Raji (cell line): ENCODE measurements at regions not wholly inside any gene's neighbourhood (a gene's known extent, or its start where the extent isn't known, plus 50 kb on each side); places are given as distances from the start of the nearest gene placed in this dataset.

Source experiments
- POLR2A ChIP-seq: IDR thresholded peaks from 2 replicates; pipeline ENCODE4 v1.6.1; 2011; ENCODE audit warnings: low read depth, low read length, control low read depth; ENCODE audit not compliant: insufficient read depth

GRCh38 chr22:49602481-49602880 lies 225.2 kb downstream of the BRD1 start:
- no peak for TF ChIP-seq POLR2A

DNA sequence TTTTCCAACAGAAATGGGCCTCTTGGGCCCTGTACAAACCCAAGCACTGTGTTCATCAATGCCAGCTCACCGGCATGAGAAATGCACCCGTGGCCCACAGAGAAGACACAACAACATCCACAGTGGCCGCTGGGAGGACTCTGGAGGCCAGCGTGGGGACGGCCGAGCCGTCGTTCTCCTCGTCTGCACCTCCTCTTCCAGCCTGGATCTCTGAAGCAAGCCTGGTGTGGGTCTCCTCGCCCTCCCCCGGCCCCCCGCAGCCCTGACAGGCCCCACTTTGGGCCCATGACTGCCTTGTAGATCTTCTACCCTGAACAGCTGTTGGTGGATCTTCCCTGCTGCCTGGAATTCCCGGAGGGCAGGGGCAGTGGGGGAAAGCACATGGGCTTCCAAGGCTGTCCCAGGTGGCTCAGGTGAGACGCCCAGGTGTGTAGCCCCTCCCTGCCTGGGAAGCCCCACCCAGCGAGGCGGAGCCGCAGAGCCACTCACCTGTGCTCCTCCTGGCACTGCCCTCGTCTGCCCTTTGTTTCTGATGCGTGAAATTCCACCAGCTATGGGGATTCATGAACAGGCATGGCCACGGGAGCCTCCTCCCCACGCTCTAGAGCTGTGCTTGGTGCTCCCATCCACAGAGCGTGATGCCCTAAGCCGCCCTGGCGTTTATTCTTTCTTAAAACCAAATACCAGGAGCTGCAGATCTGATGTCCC lies 225.9 kb downstream of the BRD1 start:
- TF ChIP-seq POLR2A, result no peak

DNA sequence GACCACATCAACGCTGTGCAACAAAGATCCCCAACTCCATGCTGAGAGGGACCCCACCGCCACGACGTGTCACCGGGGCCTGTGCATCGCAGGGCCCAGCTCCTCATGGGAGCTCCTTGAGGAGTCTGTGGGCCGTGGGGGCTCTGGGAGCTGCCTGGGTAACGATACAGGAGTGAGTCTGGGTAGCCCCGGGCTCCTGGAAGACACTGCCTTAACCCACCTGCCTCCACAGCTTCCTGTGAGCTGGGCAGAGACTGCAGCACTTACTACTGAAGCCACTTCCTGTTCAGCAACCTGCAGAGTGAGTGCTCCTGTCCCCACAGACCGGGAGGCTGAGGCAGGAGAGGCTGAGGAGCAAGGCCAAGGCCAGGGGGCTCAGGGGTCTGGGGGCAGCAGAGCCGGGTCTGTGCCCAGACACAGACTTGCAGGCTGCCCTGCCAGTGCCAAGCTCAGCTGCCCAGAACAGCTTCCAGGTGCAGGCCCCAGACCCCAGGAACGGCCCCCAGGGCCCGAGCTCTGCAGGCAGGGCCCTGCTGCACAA lies 226.7 kb downstream of the BRD1 start:
- TF ChIP-seq POLR2A, result no peak

DNA sequence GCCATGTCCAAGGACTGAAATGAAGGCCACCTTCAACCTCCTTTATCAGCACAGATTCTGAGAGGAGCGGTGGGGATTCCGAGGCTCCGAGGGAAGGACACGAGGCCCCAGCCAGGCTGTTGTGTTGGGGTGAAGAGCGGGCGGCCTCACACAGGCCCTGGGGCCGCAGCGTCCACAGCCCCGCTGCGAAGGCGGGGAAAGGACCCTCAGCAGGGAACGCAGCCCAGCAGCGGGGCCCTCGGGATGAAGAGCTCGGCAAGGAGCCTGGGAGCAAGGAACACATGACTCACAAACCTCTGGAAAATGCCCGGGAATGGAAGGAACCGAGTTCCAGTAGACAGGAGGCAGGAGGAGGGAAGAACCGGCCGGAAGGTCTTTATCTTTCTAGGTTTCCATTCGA lies 227.2 kb downstream of the BRD1 start:
- no peak for TF ChIP-seq POLR2A

DNA sequence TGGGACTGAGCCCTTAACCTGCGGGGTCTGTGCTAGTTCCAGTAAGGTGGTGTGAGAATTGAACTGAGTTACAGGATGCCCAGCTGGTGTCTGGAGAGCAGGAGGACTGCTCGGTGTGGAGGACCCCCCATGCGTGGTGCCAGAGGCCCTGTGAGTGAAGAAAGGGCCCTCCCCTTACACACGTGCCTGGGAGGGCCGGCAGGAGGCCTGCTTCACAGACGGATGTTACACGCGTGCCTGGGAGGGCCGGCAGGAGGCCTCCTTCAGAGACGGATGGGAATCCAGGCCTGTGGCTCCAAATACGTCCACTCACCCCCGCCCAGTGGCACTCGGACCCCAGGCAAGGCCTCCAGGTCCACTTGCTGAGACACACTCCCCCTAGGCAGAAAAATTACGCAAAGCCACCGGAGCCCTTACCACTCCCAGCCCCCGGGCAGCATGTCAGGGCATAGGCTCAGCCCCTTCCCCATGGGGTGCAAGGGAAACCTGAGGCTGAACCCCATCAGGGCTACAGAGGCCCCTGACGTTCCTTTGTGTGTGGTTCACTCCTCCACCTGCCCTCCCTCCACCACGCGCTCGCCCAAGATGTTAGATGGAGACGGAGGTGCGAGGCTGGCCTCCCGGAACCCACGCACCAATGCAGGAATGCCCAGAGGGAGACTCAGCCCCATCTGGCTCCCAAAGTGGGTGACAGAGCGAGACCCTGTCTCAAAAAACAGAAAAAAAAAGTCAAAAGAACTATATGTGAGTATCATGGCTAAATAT lies 227.8 kb downstream of the BRD1 start:
- TF ChIP-seq POLR2A, result no peak

GRCh38 chr22:49599039-49599438 lies 228.6 kb downstream of the BRD1 start:
- TF ChIP-seq POLR2A, result no peak

DNA sequence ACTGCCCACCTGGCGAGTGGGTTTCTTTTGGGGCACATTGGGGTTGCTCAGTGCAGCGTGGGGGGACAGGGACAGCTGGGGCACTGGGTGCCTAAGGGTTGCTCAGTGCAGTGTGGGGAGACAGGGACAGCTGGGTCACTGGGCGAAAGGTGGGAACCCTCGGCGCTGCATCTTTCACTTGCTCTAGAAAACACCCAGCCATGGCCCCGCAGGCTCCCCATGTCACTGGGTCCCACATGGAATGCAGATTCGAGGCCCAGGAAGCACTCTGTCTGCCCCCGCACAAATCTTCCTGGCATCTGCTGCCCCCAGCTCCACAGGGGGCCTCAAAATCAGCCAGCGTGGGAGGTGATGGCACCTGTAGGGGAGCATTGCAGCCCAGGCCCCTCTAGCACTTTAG lies 229.3 kb downstream of the BRD1 start:
- TF ChIP-seq POLR2A, result no peak

DNA sequence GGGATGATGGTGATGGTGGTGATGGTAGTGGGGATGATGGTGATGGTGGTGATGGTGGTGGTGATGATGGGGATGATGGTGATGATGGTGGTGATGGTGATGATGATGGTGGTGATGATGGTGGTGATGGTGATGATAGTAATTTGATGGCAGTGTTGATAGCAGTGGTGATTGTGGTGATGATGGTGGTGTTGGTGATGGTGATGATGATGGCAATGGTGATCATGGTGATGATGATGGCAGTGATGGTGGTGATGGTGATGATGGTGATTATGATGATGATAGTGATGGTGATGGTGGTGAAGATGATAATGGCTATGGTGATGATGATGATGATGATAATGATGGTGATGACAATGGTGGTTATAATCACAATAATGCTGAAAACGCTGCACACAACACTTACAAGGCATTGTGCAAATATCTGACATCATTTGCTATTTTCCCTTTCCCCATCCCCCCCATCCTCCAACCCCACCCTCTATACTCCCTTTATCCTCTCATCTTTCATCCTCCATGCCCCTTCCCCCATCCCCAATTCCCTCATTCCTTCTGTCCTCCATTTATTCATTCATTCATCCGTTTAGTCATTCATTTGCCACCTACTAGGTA lies 230.1 kb downstream of the BRD1 start:
- no peak for TF ChIP-seq POLR2A

DNA sequence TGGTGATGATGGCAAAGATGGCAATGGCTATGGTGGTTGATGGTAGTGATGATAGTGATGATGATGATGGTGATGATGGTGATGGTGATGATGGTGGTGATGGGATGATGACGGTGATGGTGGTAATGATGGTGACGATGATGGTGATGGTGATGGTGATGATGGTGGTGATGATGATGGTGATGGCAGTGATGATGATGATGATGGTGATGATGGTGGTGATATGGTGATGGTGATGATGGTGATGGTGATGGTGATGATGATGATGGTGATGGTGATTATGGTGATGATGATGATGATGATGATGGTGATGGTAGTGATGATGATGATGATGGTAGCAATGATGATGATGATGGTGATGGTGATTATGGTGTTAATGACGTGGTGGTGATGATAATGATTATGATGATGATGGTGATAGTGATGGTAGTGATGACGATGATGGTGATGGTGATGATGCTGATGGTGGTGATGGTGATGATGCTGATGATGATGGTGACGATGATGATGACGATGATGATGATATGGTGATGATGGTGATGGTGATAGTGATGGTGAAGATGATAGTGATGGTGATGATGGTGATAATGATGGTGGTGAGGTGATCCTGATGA lies 232.1 kb downstream of the BRD1 start:
- no peak for TF ChIP-seq POLR2A

GRCh38 chr22:49594078-49594477 lies 233.6 kb downstream of the BRD1 start:
- no peak for TF ChIP-seq POLR2A

GRCh38 chr22:49593509-49593908 lies 234.2 kb downstream of the BRD1 start:
- TF ChIP-seq POLR2A, result no peak

DNA sequence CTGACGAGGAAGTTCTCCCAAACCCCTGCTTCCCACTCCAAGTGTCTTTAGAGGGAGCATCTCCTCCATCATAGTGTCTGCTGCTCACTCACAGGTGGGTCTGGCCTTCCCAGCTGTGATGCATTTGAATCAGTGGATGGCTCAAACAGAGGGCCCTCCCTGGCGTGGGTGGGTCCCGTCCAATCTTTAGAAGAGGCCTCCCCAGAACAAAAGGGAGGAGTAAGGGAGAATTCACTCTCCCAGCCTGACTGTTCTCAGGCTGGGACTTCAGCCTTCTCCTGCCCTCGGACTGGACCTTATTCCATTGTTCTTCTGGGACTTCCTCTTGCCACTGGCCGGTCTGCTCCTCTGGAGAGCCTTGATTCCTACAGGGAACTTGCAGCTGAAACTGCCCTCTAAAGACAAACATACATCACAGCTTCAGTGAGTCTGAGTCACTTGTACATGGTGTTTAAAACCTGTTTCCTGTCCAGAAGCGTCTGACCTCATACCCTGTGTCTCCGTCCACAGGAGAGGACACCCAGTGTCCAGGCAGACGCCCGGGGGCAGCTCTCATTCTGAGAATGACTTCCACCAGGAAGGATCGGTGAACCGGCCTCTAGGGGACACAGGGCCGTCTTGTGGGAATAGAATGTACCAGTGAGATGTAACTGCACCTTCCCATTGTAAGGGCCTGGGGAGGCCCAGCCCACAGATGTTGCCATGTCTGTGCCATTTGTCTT lies 234.7 kb downstream of the BRD1 start:
- TF ChIP-seq POLR2A, result no peak

DNA sequence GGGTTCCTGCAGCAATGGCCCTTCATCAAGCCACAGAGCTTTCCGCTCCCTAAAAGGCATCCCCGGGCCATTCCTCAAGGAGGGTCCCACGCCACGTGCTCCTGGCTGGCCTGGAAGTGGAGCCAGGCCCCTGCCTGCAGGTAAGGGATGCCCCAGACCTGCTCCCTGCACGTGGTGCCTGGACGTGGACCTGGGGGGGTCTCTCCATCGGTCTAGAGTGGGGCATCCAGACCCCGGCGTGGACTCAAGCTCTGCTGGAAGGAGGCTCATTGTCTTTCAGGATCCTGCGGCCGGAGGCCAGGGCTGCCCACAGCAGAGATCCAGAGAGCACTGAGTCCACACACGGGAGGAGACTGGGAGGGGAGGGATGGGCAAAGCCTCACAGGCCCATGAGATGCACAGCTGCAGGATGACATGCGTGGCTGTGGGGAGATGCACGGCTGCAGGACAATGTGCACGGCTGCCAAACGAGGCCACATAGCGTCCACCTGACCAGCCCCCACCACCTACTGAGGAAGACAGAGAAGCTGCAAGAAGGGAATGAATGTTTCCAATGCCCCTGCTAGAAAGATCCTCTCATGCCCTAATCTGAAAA lies 236.7 kb downstream of the BRD1 start:
- no peak for TF ChIP-seq POLR2A

GRCh38 chr22:49590381-49590780 lies 237.3 kb downstream of the BRD1 start:
- no peak for TF ChIP-seq POLR2A

DNA sequence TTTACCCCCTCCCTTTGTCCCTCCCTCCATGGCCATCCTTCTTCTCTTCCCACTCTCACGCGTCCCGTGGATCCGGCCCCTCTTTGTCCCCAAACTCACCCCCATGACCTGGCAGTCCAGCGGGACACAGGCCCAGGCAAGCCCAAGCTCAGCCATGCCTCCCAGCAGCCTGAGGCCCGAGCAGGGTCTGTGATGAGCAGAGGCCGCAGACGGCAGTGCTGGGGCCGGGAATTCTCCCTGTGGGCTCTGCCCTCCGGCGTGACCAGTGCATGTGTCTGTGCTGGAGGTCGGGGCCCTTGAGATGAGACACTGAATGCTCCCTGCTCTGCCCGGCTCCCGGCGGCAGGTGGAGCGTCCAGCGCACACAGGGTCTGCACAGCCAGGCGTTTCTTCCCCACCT lies 237.9 kb downstream of the BRD1 start:
- no peak for TF ChIP-seq POLR2A

- no peak for TF ChIP-seq POLR2A
Measured at GRCh38 chr22:49589301-49589700, 238.4 kb downstream of the BRD1 start.
